ENCODE measurements at regions not wholly inside any gene's neighbourhood (a gene's known extent, or its start where the extent isn't known, plus 50 kb on each side); places are given as distances from the start of the nearest gene placed in this dataset.
"Not testable (repeated sequence)": the region's sequence is repeated elsewhere in the genome, so short reads cannot be mapped to it uniquely, and the experiment has no call there.

DNA sequence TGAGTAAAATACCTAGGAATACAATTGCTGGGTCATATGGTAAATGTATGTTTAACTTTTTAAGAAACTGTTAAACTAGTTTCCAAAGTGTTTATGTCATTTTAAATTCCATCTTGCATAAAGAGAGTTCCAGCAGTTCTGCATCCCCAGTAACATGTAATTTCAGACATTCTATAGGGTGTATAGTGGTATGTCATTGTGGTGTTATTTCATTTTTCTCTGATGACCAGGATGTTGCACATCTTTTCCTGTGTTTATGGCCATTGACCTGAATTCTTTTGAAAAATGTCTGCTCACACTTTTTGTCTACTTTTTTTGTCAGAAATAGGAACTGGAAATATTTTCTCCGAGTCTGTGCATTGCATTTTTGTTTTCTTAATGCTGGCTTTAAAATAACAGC is 128.9 kb downstream of the TMEM200A start:
- no peaks in the 10 kb centered on the region for H3K27me3 Mint-ChIP-seq (ENCODE audit: low read depth)

GRCh38 chr6:130500693-130501092 is 134.9 kb downstream of the TMEM200A start:
- no peak for DNase-seq (ENCODE audit: low read depth, low spot score)
- Mint-ChIP-seq H3K4me1 (no peaks in the 10 kb centered on the region), H3K4me3 (no peak overlapping the region), H3K27me3 (ENCODE audit: low read depth) (no peaks in the 10 kb centered on the region), H3K27ac (ENCODE audit: unreplicated experiment) (no peak overlapping the region), H3K9me3 (peaks cover 3% of the 10 kb centered on the region), H3K36me3 (ENCODE audit: low read depth) (no peaks in the 10 kb centered on the region)
- no peak for TF ChIP-seq CTCF (conservative IDR thresholded peaks at IDR 0.05)

More for the DNA sequence above, 128.9 kb downstream of the TMEM200A start:
- Mint-ChIP-seq H3K36me3 (ENCODE audit: low read depth) (peaks cover 4% of the 10 kb centered on the region), H3K27ac (ENCODE audit: unreplicated experiment) (no peak overlapping the region), H3K9me3 (peaks cover 7% of the 10 kb centered on the region), H3K4me1 (no peaks in the 10 kb centered on the region), H3K4me3 (no peak overlapping the region)
- no peak for TF ChIP-seq CTCF (conservative IDR thresholded peaks at IDR 0.05)
- DNase-seq (ENCODE audit: low read depth, low spot score): no peak

DNA sequence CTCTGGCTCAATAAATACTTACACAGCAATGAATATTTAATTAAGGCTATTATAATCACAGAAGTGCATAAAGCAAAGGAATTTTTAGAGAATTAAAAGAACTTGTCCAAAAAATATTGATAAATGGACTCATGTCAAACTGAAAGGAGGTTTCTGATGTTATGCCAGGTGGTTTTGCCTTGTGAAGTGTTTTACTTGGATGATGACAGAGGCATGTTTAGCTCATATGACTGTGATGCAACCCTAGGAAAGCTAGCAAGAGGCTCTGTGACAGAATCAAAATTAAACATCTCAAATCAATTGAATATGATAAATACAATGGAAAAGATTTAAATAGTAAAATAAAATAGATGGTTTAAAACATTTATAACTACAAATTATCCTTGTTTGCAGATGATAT is 137.3 kb downstream of the TMEM200A start:
- TF ChIP-seq CTCF (conservative IDR thresholded peaks at IDR 0.05): no peak
- Mint-ChIP-seq H3K27me3 (ENCODE audit: low read depth) (no peaks in the 10 kb centered on the region), H3K4me3 (no peak overlapping the region), H3K36me3 (ENCODE audit: low read depth) (no peaks in the 10 kb centered on the region), H3K27ac (ENCODE audit: unreplicated experiment) (no peak overlapping the region), H3K9me3 (peaks cover 3% of the 10 kb centered on the region), H3K4me1 (no peaks in the 10 kb centered on the region)
- DNase-seq (ENCODE audit: low read depth, low spot score): no peak

DNA sequence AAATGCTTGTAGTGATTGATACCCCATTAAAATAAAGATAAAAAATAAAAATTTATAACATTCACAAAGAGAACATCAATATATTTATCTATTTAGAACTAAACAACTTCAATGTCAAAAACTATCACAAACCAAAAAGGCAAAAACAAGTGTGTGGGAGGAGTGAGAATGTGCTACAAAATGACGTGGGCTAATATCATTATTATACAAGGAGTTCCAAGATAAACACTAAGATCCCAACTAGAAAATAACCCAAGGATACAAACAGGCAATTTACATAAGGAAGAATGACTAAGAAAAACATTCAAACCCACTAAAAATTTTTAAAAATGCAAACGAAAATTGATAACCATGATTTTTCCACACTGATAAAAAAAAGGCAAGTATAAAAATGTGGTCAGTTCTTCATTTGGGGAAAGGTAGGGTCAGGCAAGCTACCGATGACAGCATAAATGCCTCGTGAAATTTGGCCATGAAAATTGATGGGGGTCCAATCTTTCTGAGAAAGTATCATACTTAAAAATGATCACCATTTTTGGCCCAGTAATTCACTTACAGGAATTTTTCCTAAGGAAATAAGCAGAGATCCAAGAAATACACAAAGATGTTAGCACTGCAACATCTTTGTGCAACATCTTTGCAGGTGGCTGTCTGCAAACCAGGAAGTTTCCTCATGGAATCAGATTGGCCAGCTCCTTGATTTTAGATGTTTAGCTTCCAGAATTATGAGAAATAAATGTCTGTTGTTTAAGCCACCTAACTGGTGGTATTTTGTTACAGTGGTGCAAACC is 140.2 kb downstream of the TMEM200A start:
- no peak for TF ChIP-seq CTCF (conservative IDR thresholded peaks at IDR 0.05)
- Mint-ChIP-seq H3K4me3 (no peak overlapping the region), H3K36me3 (ENCODE audit: low read depth) (no peaks in the 10 kb centered on the region), H3K27me3 (ENCODE audit: low read depth) (no peaks in the 10 kb centered on the region), H3K4me1 (no peaks in the 10 kb centered on the region), H3K27ac (ENCODE audit: unreplicated experiment) (no peak overlapping the region), H3K9me3 (peaks cover 3% of the 10 kb centered on the region)
- DNase-seq (ENCODE audit: low read depth, low spot score): no peak

DNA sequence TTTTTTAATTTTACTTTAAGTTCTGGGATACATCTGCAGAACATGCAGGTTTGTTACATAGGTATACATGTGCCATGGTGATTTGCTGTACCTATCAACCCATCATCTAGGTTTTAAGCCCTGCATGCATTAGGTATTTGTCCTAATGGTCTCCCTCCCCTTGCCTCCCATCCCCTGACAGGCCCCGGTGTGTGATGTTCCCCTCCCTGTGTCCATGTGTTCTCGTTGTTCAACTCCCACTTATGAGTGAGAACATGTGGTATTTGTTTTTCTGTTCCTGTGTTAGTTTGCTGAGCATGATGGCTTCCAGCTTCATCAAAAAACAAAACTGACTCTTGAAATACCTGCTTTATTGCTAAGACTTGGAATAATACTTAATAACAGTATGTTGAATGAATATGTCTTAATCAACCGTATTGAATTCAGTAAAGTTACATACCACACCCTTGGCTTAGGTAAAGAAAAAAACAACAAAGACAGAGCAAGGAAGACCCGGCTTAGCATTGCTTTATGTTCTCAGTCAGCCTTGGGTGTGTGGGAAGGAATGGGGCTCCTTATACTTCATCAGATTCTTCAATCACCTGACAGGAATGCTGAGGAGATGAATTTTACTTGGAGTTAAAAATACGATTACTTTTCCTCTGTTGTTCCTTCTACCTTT is 141.3 kb downstream of the TMEM200A start:
- not testable (repeated sequence) for H3K4me3 Mint-ChIP-seq; H3K27me3 Mint-ChIP-seq (ENCODE audit: low read depth)

DNA sequence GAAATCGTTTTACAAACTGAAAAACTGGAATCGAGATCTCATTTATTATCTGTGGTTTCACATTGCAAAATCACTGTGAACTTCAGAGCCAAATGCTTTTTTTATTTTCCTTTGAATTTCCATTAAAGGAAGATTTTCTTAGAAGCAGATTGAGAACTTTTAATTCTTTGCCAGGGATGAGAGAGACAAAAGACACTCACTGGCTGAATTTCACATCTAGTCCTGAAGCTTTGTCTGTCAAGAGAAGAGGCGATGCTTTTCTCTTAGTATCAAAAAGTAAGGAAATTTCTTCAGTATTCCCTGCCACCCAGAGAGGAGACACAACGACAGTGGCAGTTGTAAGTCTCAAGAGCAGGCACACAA is 141.8 kb downstream of the TMEM200A start:
- H3K27me3 Mint-ChIP-seq (ENCODE audit: low read depth): no peaks in the 10 kb centered on the region
- no peak for TF ChIP-seq CTCF (conservative IDR thresholded peaks at IDR 0.05)
- H3K4me3 Mint-ChIP-seq: no peak overlapping the region
- H3K4me1 Mint-ChIP-seq: no peaks in the 10 kb centered on the region
- H3K36me3 Mint-ChIP-seq (ENCODE audit: low read depth): no peaks in the 10 kb centered on the region
- DNase-seq (ENCODE audit: low read depth, low spot score): no peak
- H3K27ac Mint-ChIP-seq (ENCODE audit: unreplicated experiment): no peak overlapping the region
- peaks cover 3% of the 10 kb centered on the region for H3K9me3 Mint-ChIP-seq

More for the DNA sequence above, 141.3 kb downstream of the TMEM200A start:
- not testable (repeated sequence) for H3K36me3 Mint-ChIP-seq (ENCODE audit: low read depth); H3K9me3 Mint-ChIP-seq; H3K4me1 Mint-ChIP-seq; DNase-seq (ENCODE audit: low read depth, low spot score); H3K27ac Mint-ChIP-seq (ENCODE audit: unreplicated experiment)

Data from neural crest cell (in vitro differentiated cells).